Psoas muscle (tissue), 7 donors: ENCODE measurements at regions not wholly inside any gene's neighbourhood (a gene's known extent, or its start where the extent isn't known, plus 50 kb on each side); places are given as distances from the start of the nearest gene placed in this dataset.

ENCODE experiments used
- ATAC-seq, 4 donors: fragments of 200-7000 bp; cut with Tn5 transposase; one replicate each; pipeline ENCODE4 v1.9.1; 2020; ENCODE audit warnings: moderate library complexity in 3 of 4, mild to moderate bottlenecking in 2 of 4
- DNase-seq, 2 donors: peaks; one replicate each; pipeline ENCODE4 v3.0.0-alpha.2; 2020
- H3K27ac ChIP-seq: fragments of 200-600 bp; one replicate; pipeline ENCODE4 v1.8.0; 2022
- H3K27me3 ChIP-seq, 3 donors: fragments of 200-600 bp in 1 of 3; one replicate each; pipeline versions ENCODE4 v1.6.1 to v1.8.0; 2013 to 2022; ENCODE audit warnings: low read length in 2 of 3, mild to moderate bottlenecking in 2 of 3, moderate library complexity in 1 of 3; ENCODE audit not compliant: insufficient read depth in 3 of 3
- H3K36me3 ChIP-seq, 2 donors: fragments of 200-600 bp in 1 of 2; one replicate each; pipeline versions ENCODE4 v1.6.1 to v1.8.0; 2013 to 2022; ENCODE audit warnings: low read depth in 1 of 2, mild to moderate bottlenecking in 1 of 2, moderate library complexity in 1 of 2; ENCODE audit not compliant: insufficient read depth in 1 of 2
- H3K4me1 ChIP-seq: fragments of 200-600 bp; one replicate; pipeline ENCODE4 v1.8.0; 2022
- H3K4me3 ChIP-seq: fragments of 200-600 bp; one replicate; pipeline ENCODE4 v1.8.0; 2022; ENCODE audit warnings: mild to moderate bottlenecking
- H3K9me3 ChIP-seq: fragments of 200-600 bp; one replicate; pipeline ENCODE4 v1.8.0; 2022
- WGBS, 3 donors: extraction: QIAGEN DNeasy Blood & Tissue Kit; methylation state at CpG; one replicate each; pipeline versions ENCODE4 v1.1.6 to v1.1.7; 2013; 5-methylcytosine and 5-hydroxymethylcytosine counted together
- intact Hi-C, 2 donors: fragments of 100-400 bp; cut with DNase I; formaldehyde crosslinking; loops; one replicate each; pipeline versions ENCODE4 v1.11.0 to v1.14.2; 2022
- TF ChIP-seq, protein P1 (sequence below): fragments of 200-600 bp; IDR thresholded peaks from one replicate; pipeline ENCODE4 v1.8.0; 2022; ENCODE audit warnings: antibody characterized with exemption
- donor health status: healthy with polysubstance abuse.
- donor health status: DM: no; HTN: no; CAD: no; lungs with moderate emphysema.
- donor health status: Bipolar disorder and iron deficiency.
- donor health status: healthy.
- donor health status: DM: yes; HTN: yes; CAD: no.
- donor health status: DM: no; HTN: no; CAD: no.
- donor health status: DM: yes; HTN: yes; CAD: no.

- H3K27ac ChIP-seq = no peak overlapping the region
- DNase-seq (no peak), ATAC-seq (no peak)
- no peaks in the 10 kb centered on the region for H3K9me3 ChIP-seq
- intact Hi-C loops = loop anchor here in 1 of 2 donors (10.0 kb wide), 1 partner anchor 547 kb away; no protein-coding TSS in a partner anchor
- TF ChIP-seq, protein P1, sequence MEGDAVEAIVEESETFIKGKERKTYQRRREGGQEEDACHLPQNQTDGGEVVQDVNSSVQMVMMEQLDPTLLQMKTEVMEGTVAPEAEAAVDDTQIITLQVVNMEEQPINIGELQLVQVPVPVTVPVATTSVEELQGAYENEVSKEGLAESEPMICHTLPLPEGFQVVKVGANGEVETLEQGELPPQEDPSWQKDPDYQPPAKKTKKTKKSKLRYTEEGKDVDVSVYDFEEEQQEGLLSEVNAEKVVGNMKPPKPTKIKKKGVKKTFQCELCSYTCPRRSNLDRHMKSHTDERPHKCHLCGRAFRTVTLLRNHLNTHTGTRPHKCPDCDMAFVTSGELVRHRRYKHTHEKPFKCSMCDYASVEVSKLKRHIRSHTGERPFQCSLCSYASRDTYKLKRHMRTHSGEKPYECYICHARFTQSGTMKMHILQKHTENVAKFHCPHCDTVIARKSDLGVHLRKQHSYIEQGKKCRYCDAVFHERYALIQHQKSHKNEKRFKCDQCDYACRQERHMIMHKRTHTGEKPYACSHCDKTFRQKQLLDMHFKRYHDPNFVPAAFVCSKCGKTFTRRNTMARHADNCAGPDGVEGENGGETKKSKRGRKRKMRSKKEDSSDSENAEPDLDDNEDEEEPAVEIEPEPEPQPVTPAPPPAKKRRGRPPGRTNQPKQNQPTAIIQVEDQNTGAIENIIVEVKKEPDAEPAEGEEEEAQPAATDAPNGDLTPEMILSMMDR = no peak
- no peaks in the 10 kb centered on the region for H3K4me1 ChIP-seq
- H3K4me3 ChIP-seq = no peak overlapping the region
- WGBS, 3 donors = 80 to 86% (median 84%) methylated on average over 2 of the region's 2 CpGs
- H3K36me3 ChIP-seq = no peaks in the 10 kb centered on the region
- peaks cover 0 to 4% (median 0%) of the 10 kb centered on the region in 3 donors for H3K27me3 ChIP-seq
These were observed 492.7 kb upstream of the USP24 start for GRCh38 chr1:55707846-55708245.

DNA sequence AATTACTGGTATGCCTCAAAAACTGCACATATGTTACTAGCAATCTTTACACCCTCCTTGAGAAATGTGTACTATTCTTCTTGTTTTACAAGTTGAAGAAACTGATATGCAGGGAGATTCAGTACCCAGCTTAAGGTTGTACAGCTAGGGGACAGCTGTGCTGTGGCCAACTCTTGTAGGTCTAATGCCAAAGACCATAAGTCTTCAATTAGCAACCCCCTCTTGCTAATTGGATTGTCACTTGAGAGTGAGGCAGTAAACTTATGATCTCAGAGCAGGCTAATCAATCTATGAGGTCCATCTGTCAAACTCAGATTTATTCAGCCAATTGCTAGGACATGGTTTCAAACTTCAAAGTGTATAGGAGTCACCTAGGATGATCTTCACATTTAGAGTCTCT is 492.0 kb upstream of the USP24 start:
- no peak overlapping the region for H3K27ac ChIP-seq
- no peaks in the 10 kb centered on the region for H3K36me3 ChIP-seq
- no peak overlapping the region for H3K4me3 ChIP-seq
- DNase-seq (no peak), ATAC-seq (no peak)
- TF ChIP-seq, protein P1 = no peak
- H3K27me3 ChIP-seq = peaks cover 0 to 4% (median 0%) of the 10 kb centered on the region in 3 donors
- intact Hi-C loops = loop anchor here in 1 of 2 donors (10.0 kb wide), 1 partner anchor 548 kb away; no protein-coding TSS in a partner anchor
- no peaks in the 10 kb centered on the region for H3K9me3 ChIP-seq
- H3K4me1 ChIP-seq = no peaks in the 10 kb centered on the region

DNA sequence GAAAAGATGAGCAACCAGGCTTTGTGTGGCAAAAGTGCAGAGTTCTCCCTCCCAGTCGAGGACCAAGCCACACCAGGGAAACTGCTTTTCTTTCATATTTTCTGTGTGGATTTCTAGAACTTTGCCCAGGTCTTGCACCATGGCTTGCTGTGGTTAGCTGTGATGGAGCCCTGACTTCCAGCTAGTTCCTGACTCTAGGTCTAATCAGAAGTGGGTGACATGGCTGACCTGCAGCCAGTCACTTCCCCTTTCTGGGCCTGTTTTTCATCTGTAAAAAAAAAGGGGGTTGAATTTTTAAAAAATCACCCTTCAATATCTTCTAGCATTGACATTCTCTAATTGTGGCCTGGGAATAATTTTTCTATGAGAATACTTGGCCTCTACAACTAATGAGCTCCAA is 491.2 kb upstream of the USP24 start:
- 82 to 92% (median 88%) methylated on average over 1 of the region's 1 CpG for WGBS, 3 donors
- Histone ChIP-seq H3K4me3 (no peak overlapping the region), H3K27me3 (peaks cover 0 to 4% (median 0%) of the 10 kb centered on the region in 3 donors), H3K36me3 (no peaks in the 10 kb centered on the region), H3K9me3 (no peaks in the 10 kb centered on the region), H3K27ac (no peak overlapping the region), H3K4me1 (no peaks in the 10 kb centered on the region)
- no peak for ATAC-seq
- intact Hi-C loops = loop anchor here in 1 of 2 donors (10.0 kb wide), 1 partner anchor 548 kb away; no protein-coding TSS in a partner anchor
- TF ChIP-seq, protein P1 = no peak
- DNase-seq = no peak

DNA sequence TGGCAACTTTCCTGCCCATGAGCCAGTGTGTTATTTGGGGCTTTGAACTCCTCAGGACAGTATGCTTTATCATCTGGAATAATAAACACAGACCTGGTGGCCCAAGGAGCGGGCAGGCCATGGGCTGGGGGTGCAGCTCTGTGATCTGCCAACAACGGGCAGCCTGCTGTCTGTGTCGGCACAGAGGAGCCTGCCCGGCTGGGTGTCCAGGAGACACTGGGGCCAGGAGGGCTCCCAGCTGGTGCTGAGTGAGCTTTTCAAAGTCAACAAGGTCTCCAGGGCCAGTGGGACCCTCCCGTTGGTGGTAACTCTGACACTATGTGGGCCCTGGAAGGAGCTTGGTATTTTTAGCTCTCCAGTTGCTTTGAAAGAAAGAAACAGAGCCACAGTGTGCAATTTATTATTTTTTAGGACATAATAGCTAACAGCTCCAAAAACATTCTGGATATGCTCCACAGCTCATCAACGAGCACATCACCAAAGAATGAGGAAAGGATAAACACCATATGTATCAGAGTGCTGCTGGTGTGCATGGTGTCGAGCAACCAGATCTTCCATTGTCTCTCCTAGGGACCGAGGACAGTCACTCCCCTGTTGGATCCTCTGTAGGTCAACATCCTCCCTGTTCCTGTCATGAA is 488.7 kb upstream of the USP24 start:
- Histone ChIP-seq H3K4me3 (no peak overlapping the region), H3K36me3 (no peaks in the 10 kb centered on the region), H3K4me1 (no peaks in the 10 kb centered on the region), H3K27me3 (no peaks in the 10 kb centered on the region), H3K27ac (no peak overlapping the region), H3K9me3 (no peaks in the 10 kb centered on the region)
- intact Hi-C loops = loop anchor here in 1 of 2 donors (10.0 kb wide), 1 partner anchor 551 kb away; no protein-coding TSS in a partner anchor
- 55 to 75% (median 66%) methylated on average over 8 of the region's 8 CpGs for WGBS, 3 donors
- DNase-seq (no peak), ATAC-seq (no peak)
- TF ChIP-seq, protein P1 = no peak
